ENCODE measurements at regions not wholly inside any gene's neighbourhood (a gene's known extent, or its start where the extent isn't known, plus 50 kb on each side); places are given as distances from the start of the nearest gene placed in this dataset.

DNA sequence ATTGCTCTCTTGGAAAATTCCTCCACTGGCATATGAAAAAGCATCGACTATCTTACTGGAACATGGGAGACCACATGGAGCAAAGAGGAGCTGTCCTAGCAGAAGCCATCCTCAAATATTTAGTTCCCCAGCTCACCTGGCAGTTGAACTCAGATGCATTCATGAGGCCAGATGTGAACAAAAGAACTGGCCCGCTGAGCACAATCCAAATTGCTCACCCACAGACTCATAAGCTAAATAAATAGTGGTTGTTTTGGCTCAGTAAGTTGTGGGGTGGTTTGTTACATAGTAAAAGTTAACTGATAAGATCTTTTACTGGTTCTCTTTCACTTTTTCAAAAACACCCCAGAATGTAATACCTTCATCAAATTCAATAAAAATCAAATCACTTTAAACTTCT is 108.6 kb upstream of the CWC22 start:
- no peaks in the 10 kb centered on the region for H3K4me1 ChIP-seq (ENCODE audit: control insufficient read depth in 1 of 2, insufficient read depth in 1 of 2, low read depth in 1 of 2, low read length in 1 of 2)
- TF ChIP-seq, protein P1, sequence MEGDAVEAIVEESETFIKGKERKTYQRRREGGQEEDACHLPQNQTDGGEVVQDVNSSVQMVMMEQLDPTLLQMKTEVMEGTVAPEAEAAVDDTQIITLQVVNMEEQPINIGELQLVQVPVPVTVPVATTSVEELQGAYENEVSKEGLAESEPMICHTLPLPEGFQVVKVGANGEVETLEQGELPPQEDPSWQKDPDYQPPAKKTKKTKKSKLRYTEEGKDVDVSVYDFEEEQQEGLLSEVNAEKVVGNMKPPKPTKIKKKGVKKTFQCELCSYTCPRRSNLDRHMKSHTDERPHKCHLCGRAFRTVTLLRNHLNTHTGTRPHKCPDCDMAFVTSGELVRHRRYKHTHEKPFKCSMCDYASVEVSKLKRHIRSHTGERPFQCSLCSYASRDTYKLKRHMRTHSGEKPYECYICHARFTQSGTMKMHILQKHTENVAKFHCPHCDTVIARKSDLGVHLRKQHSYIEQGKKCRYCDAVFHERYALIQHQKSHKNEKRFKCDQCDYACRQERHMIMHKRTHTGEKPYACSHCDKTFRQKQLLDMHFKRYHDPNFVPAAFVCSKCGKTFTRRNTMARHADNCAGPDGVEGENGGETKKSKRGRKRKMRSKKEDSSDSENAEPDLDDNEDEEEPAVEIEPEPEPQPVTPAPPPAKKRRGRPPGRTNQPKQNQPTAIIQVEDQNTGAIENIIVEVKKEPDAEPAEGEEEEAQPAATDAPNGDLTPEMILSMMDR (IDR thresholded peaks at IDR 0.05): no peak
- no peaks in the 10 kb centered on the region for H3K9me3 ChIP-seq
- H3K4me3 ChIP-seq (ENCODE audit: low read depth in 1 of 2, low read length in 1 of 2): no peak overlapping the region
- H3K27ac ChIP-seq: no peak overlapping the region
- H3K27me3 ChIP-seq: no peaks in the 10 kb centered on the region
- no peaks in the 10 kb centered on the region for H3K36me3 ChIP-seq

DNA sequence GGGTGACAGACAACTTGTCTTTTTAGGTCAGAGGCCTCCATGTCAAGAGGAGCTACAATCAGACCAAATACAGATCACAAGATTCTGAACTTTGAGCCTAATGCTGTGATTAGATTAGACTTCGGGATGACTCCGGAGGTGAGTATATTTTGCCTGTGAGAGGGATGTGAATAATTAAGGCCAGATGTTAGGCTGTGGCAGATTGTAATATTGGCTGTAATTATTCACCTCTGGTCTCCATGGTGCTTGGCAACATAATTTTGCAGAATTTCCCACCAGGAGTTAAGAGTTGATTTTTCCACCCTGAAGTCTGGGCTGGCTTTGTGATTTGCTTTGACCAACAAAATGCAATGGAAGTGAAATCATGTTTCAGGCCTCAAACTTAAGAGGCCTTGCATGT is 108.2 kb upstream of the CWC22 start:
- Histone ChIP-seq H3K4me3 (ENCODE audit: low read depth in 1 of 2, low read length in 1 of 2) (no peak overlapping the region), H3K27me3 (no peaks in the 10 kb centered on the region), H3K9me3 (no peaks in the 10 kb centered on the region), H3K27ac (no peak overlapping the region), H3K4me1 (ENCODE audit: control insufficient read depth in 1 of 2, insufficient read depth in 1 of 2, low read depth in 1 of 2, low read length in 1 of 2) (no peaks in the 10 kb centered on the region), H3K36me3 (no peaks in the 10 kb centered on the region)
- TF ChIP-seq, protein P1 (IDR thresholded peaks at IDR 0.05): no peak

DNA sequence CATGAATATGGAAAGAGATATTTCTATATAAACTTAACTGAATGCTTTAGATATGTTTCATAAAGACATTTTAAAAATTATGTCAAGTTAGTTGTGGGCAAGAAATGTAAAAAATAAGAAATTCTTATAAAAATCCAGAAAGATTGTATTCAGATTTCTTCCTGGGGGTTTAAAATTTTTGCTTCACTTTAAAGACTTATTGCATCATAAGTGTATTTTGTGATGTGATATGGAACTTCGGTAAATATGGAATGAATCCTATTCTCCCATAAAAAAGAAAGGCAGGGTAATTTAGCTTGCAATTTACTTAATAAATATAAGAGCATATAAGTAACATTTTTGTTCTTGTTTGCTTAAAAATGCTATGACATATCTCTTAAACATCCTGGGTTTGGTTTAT is 104.8 kb upstream of the CWC22 start:
- Histone ChIP-seq H3K9me3 (no peaks in the 10 kb centered on the region), H3K4me3 (ENCODE audit: low read depth in 1 of 2, low read length in 1 of 2) (no peak overlapping the region), H3K27me3 (peaks cover 8% of the 10 kb centered on the region), H3K27ac (no peak overlapping the region), H3K36me3 (no peaks in the 10 kb centered on the region), H3K4me1 (ENCODE audit: control insufficient read depth in 1 of 2, insufficient read depth in 1 of 2, low read depth in 1 of 2, low read length in 1 of 2) (no peaks in the 10 kb centered on the region)
- TF ChIP-seq, protein P1 (IDR thresholded peaks at IDR 0.05): no peak

DNA sequence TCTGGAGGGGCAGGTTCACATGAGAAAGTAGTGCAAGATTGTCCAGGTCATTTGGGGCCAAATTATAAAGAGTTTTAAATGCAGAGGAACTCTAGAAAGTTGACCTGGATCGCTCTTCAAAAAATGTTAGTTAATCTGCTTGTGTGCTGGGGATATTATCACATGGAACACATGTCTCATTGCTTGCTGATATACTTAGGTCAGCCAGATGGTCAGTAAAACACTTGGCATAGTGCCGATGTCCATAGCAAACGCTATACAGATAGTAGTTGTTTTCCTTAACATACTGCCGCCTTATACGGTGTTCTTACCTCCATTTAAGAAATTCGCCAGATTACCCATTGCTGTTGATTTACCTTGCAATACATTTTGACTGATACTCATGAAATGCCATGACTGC is 103.4 kb upstream of the CWC22 start:
- TF ChIP-seq, protein P1 (IDR thresholded peaks at IDR 0.05): no peak
- H3K36me3 ChIP-seq: no peaks in the 10 kb centered on the region
- no peak overlapping the region for H3K27ac ChIP-seq
- H3K9me3 ChIP-seq: no peaks in the 10 kb centered on the region
- no peak overlapping the region for H3K4me3 ChIP-seq (ENCODE audit: low read depth in 1 of 2, low read length in 1 of 2)
- peaks cover 8% of the 10 kb centered on the region for H3K27me3 ChIP-seq
- no peaks in the 10 kb centered on the region for H3K4me1 ChIP-seq (ENCODE audit: control insufficient read depth in 1 of 2, insufficient read depth in 1 of 2, low read depth in 1 of 2, low read length in 1 of 2)

DNA sequence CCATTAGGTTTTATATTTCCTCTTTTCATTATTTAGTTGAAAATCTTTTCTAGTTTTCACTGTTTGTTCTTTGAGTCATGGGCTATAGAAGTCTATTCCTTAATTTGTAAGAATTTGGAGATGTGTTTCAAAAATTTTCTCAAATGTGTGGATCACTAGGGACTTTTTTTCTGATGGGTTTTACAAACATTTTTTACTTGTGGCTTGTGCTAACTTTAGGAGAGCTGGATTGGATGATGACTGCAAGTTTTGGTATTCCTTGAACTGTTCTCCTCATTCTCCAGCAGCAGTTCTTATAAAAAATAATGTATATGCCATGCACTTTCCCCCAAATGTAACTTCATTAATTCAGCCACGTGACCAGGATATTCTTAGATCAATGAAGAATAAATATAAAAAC is 94.7 kb upstream of the CWC22 start:
- H3K9me3 ChIP-seq: no peaks in the 10 kb centered on the region
- TF ChIP-seq, protein P1 (IDR thresholded peaks at IDR 0.05): no peak
- no peaks in the 10 kb centered on the region for H3K27me3 ChIP-seq
- no peak overlapping the region for H3K27ac ChIP-seq
- H3K4me1 ChIP-seq (ENCODE audit: control insufficient read depth in 1 of 2, insufficient read depth in 1 of 2, low read depth in 1 of 2, low read length in 1 of 2): no peaks in the 10 kb centered on the region
- H3K4me3 ChIP-seq (ENCODE audit: low read depth in 1 of 2, low read length in 1 of 2): no peak overlapping the region
- no peaks in the 10 kb centered on the region for H3K36me3 ChIP-seq

DNA sequence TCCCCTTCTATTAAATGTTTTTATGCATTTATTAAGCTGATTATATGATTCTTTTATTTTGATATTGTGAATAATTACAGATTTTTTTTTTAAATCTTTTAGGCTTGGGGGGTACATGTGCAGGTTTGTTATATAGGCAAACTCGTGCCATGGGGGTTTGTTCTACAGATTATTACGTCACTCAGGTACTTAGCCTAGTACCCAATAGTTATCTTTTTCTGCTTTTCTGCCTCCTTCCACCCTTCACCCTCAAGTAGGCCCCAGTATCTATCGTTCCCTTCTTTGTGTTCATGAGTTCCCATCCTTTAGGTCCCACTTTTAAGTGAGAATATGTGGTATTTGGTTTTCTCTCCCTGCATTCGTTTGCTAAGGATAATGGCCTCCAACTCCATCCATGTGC is 92.2 kb upstream of the CWC22 start:
- TF ChIP-seq, protein P1 (IDR thresholded peaks at IDR 0.05): no peak
- Histone ChIP-seq H3K36me3 (no peaks in the 10 kb centered on the region), H3K27me3 (no peaks in the 10 kb centered on the region), H3K9me3 (no peaks in the 10 kb centered on the region), H3K4me3 (ENCODE audit: low read depth in 1 of 2, low read length in 1 of 2) (no peak overlapping the region), H3K4me1 (ENCODE audit: control insufficient read depth in 1 of 2, insufficient read depth in 1 of 2, low read depth in 1 of 2, low read length in 1 of 2) (no peaks in the 10 kb centered on the region), H3K27ac (no peak overlapping the region)

All from neutrophil (primary cell).